ENCODE measurements at regions not wholly inside any gene's neighbourhood (a gene's known extent, or its start where the extent isn't known, plus 50 kb on each side); places are given as distances from the start of the nearest gene placed in this dataset.

GRCh38 chr20:57763235-57763595 is 53.4 kb upstream of the PMEPA1 start:
- Histone ChIP-seq H4K5ac (ENCODE audit: low read depth, low read length) (no peak overlapping the region), H3K4me1 (ENCODE audit: control insufficient read depth, insufficient read depth, low read length) (no peaks in the 10 kb centered on the region), H2AFZ (replicated peaks; ENCODE audit: low read length, poor library complexity) (no peak overlapping the region), H2AK9ac (replicated peaks; ENCODE audit: low read depth, low read length, poor library complexity) (no peak overlapping the region), H3K4ac (ENCODE audit: low read depth, low read length) (no peak overlapping the region), H3K27me3 (ENCODE audit: control insufficient read depth, insufficient read depth, low read length) (peaks cover 3% of the 10 kb centered on the region; the same call in 1 of the 2 replicates), H2BK5ac (ENCODE audit: low read depth, low read length, poor library complexity, severe bottlenecking) (no peak overlapping the region), H4K8ac (ENCODE audit: low read depth in 2 of 2, low read length in 2 of 2) (no peak overlapping the region), H3K9me3 (ENCODE audit: control insufficient read depth, insufficient read depth, low read length) (peaks cover 3% of the 10 kb centered on the region; the same call in 1 of the 2 replicates), H2AK5ac (ENCODE audit: low read depth, low read length) (no peak overlapping the region), H4K91ac (ENCODE audit: insufficient read depth, low read depth, low read length) (no peak overlapping the region), H2BK120ac (ENCODE audit: low read depth, low read length) (no peak overlapping the region), H3K9me1 (ENCODE audit: insufficient read depth, low read length) (no peaks in the 10 kb centered on the region), H3K18ac (ENCODE audit: low read depth, low read length) (no peak overlapping the region), H4K20me1 (ENCODE audit: insufficient read depth, low read length) (no peaks in the 10 kb centered on the region), H3K27ac (ENCODE audit: insufficient read depth, low read length) (no peak overlapping the region), H3K56ac (ENCODE audit: extremely low read depth, insufficient read depth, low read length) (no peak overlapping the region), H3K9ac (ENCODE audit: low read depth, low read length) (no peak overlapping the region), H2BK15ac (ENCODE audit: low read depth, low read length) (no peak overlapping the region), H3K23ac (ENCODE audit: low read depth, low read length) (no peak overlapping the region), H3K14ac (replicated peaks; ENCODE audit: low read depth, low read length) (no peak overlapping the region), H3K36me3 (ENCODE audit: control insufficient read depth, insufficient read depth, low read length) (no peaks in the 10 kb centered on the region), H2BK20ac (ENCODE audit: low read depth, low read length) (no peak overlapping the region), H3K79me1 (ENCODE audit: low read depth in 1 of 2, low read length in 2 of 2) (no peaks in the 10 kb centered on the region), H3K4me2 (ENCODE audit: low read depth, low read length) (no peak overlapping the region), H3K4me3 (ENCODE audit: insufficient read depth, low read depth, low read length) (no peak overlapping the region)
- ChIA-PET CTCF (no interaction called here), POLR2A (ENCODE audit: unreplicated experiment) (no interaction called here)
- no peak for ATAC-seq (ENCODE audit: low read depth)
- BruUV-seq (replicated peaks): no TSS peak
- intact Hi-C loops (cut with micrococcal nuclease): no loop called here
- dilution Hi-C loops (cut with HindIII; ENCODE audit: low sequenced_read_pairs, unreplicated experiment): no loop called here
- no peak for TF ChIP-seq CEBPB (IDR thresholded peaks at IDR 0.05; ENCODE audit: low read depth, low read length)
- no peak for TF ChIP-seq RAD21 (IDR thresholded peaks at IDR 0.05; ENCODE audit: low read length)
- TF ChIP-seq SMC3 (IDR thresholded peaks at IDR 0.05; ENCODE audit: low read depth, low read length): no peak
- no peak for TF ChIP-seq RCOR1 (IDR thresholded peaks at IDR 0.05; ENCODE audit: insufficient replicate concordance, low read length)
- TF ChIP-seq FOS (IDR thresholded peaks at IDR 0.05; ENCODE audit: low read depth, low read length): no peak
- no peak for TF ChIP-seq USF2 (IDR thresholded peaks at IDR 0.05; ENCODE audit: low read depth, low read length)
- TF ChIP-seq RFX5 (IDR thresholded peaks at IDR 0.05; ENCODE audit: low read depth, low read length): no peak
- TF ChIP-seq MAFK (IDR thresholded peaks at IDR 0.05; ENCODE audit: low read depth, low read length): no peak
- no peak for TF ChIP-seq CHD1 (IDR thresholded peaks at IDR 0.05; ENCODE audit: low read depth, low read length)
- TF ChIP-seq POLR2A (IDR thresholded peaks at IDR 0.05; ENCODE audit: low read depth, low read length): no peak
- TF ChIP-seq MXI1 (IDR thresholded peaks at IDR 0.05; ENCODE audit: borderline replicate concordance, low read depth, low read length): no peak
- TF ChIP-seq BHLHE40 (IDR thresholded peaks at IDR 0.05; ENCODE audit: low read depth, low read length): no peak
- no peak for TF ChIP-seq ELK1 (IDR thresholded peaks at IDR 0.05; ENCODE audit: borderline replicate concordance, low read depth, low read length)
- no peak for TF ChIP-seq NFE2L2 (IDR thresholded peaks at IDR 0.05; ENCODE audit: low read depth, low read length)
- 83% methylated on average over 1 of the region's 4 CpGs; no CpG with 5 or more reads in 1 of the 2 experiments for whole genome bisulfite sequencing, 2 experiments (ENCODE audit: extremely low coverage in 2 of 2, insufficient read length in 1 of 2)
- no peak for DNase-seq
- in situ Hi-C loops (cut with MboI; ENCODE audit: low sequenced_read_pairs): no loop called here

All from IMR-90 (cell line).